HG02870 (cell line): ENCODE measurements at regions not wholly inside any gene's neighbourhood (a gene's known extent, or its start where the extent isn't known, plus 50 kb on each side); places are given as distances from the start of the nearest gene placed in this dataset.
"Not testable (repeated sequence)": the region's sequence is repeated elsewhere in the genome, so short reads cannot be mapped to it uniquely, and the experiment has no call there.

Source experiments
- ATAC-seq: cut with Tn5 transposase; IDR thresholded peaks from one replicate; pipeline ENCODE4 v1.9.1; 2021; ENCODE audit warnings: mild to moderate bottlenecking, moderate library complexity; ENCODE audit not compliant: unreplicated experiment

- no peak for ATAC-seq
Observed at GRCh38 chr4:178010596-178010995, 568.4 kb upstream of the AGA start.

DNA sequence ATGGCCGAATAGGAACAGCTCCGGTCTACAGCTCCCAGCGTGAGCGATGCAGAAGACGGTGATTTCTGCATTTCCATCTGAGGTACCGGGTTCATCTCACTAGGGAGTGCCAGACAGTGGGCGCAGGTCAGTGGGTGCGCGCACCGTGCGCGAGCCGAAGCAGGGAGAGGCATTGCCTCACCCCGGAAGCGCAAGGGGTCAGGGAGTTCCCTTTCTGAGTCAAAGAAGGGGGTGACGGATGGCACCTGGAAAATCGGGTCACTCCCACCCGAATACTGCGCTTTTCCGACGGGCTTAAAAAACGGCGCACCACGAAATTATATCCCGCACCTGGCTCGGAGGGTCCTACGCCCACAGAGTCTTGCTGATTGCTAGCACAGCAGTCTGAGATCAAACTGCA lies 572.8 kb upstream of the AGA start:
- not testable (repeated sequence) for ATAC-seq

- ATAC-seq: no peak
Observed at GRCh38 chr4:178026999-178027398, 584.8 kb upstream of the AGA start.

DNA sequence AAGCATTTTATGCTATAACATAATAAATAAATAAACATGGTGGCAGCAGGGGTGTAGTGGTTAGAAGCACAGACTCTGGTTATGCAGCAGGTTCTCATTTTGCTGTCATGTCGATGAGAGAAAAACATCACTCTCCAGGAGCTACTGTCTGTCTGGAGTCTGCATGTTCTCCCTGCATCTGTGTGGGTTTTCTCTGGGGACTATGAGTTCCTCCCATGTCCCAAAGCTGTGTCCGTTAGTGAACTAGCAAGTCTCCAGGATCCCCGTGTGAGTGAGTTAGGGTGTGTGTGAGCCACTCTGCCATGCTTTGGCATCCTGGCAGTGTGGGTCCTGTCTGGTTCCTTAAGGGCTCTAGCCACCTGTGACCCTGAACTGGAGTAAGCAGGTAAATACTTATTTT lies 585.6 kb upstream of the AGA start:
- no peak for ATAC-seq

- no peak for ATAC-seq
Observed at GRCh38 chr4:178028481-178028880, 586.2 kb upstream of the AGA start.

- ATAC-seq: no peak
Observed at GRCh38 chr4:178037459-178038214, 595.4 kb upstream of the AGA start.

- ATAC-seq: no peak
Observed at GRCh38 chr4:178056996-178057395, 614.8 kb upstream of the AGA start.

- no peak for ATAC-seq
Observed at GRCh38 chr4:178063568-178063967, 621.3 kb upstream of the AGA start.

DNA sequence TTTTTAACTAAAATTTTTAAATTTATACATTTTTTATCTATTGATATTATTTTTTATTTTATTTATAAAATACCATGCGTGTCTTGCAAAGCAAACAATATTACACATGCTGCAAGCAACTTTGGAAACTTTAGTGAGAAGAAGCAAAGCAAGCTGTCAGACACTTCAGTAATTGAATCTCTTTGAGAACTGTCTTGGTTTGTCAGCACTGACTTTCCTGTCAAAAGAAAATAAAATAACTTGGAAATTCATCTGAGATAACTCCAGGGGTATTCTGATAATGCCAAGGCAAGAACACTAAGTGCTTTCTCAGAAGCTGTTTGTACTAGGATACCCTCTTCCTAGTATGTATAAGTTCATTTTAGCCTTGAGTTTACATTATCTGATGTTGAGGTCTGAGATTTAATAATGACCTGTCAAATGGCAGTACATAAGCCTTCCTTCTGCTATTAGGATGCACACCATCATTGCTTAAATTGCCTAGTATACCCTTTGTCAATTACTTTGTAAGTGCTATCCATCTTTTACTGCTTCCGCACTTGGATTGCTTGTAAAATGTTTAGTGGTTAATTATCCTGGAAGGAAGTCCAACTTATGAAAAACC lies 624.2 kb upstream of the AGA start:
- ATAC-seq: no peak

- ATAC-seq: no peak
Observed at GRCh38 chr4:178068136-178068535, 625.9 kb upstream of the AGA start.

DNA sequence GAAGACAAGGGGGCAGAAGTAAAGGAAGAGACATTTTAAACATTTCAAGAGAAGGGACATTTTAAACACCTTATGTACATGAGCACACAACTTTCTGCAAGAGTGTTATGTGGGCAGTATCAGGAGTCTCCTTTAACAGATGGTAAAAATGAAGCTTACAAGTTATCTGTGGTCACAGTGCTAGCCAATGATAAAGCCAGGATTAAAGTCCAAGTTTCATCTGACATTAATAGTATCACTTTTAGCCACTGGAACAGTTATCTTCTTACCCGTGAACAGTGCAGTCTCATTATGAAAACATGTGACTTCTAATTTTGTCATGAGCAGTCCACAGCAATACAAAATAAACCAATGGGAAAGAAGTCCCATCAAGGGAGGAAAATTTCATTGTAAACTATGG lies 627.9 kb upstream of the AGA start:
- no peak for ATAC-seq

GRCh38 chr4:178080312-178080711 lies 638.1 kb upstream of the AGA start:
- no peak for ATAC-seq

GRCh38 chr4:178081176-178081575 lies 638.9 kb upstream of the AGA start:
- ATAC-seq: no peak

GRCh38 chr4:178081896-178082295 lies 639.7 kb upstream of the AGA start:
- no peak for ATAC-seq

GRCh38 chr4:178082906-178083305 lies 640.7 kb upstream of the AGA start:
- no peak for ATAC-seq

DNA sequence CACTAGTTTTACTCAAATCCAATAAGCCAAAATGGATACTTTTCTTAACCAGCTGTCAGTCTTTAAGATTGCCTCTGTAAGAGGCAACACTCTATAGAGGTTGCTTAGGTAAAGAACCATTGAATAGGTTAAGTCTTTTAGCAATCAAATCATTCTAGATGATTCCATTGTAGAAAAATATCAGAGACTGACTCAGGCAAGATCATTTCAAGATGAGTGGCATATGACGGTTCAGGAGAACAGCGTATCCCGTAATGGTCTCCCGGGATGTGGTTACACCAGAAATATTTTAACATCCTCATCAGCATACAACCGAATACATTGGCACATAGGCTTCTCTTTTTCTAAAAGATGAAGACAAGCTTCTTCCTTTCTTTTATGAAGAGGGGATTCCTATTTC lies 641.7 kb upstream of the AGA start:
- no peak for ATAC-seq

DNA sequence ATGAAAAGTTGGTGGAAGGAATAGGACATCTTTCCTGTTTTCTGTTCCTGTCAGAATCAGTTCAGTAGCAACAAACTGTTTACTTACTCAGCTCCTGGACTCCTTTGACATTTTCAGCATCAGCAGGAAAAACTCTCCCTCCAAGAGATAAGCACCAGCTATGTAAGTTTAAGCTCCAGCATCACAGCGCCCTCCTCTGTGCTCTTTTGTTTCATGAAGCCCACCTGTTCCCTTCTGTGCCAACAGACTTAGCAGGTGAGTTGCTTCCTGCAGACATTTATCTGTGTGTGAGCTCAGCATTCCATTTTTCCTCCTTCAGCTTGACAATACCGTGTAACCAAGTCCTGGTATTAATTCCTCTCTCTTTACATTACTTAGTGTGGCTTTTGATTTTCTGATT lies 644.1 kb upstream of the AGA start:
- no peak for ATAC-seq

DNA sequence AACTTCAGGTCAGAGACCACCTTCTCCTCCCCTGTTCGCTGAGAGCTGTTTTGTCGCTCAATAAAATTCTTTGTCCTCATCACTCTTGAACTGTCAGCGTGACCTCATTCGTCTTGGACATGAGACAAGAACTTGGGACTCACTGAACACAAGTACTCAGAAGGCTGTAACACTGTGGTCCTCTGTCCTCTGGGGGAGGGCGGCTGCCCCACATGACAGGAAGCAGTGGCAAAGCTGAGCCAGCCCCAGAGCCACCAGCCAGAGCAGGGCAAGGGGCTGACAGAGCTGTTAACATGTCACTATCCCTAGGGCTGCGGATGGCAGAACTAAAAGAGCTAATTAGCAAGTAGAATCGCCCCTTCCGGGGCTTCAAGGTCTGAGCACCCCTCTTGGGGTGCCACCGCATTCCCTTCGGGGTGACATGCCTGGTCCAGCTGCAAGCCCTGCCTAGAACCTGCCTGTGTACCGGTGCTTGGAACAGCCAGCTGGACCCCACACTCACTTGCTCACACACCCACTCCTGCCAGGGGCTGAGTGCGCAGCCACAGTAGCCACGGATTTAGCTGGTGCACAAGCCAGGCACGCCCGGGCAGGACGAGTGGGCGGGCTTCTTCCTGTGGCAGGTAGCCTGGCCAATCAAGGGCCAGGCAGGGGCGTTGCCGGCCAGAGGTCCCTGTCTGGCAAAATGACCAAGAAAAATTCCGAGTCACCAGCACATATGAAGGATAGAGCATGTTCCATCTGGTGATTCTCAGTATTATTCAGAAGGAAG lies 648.6 kb upstream of the AGA start:
- ATAC-seq: no peak

- no peak for ATAC-seq
Observed at GRCh38 chr4:178102139-178102538, 659.9 kb upstream of the AGA start.

- ATAC-seq: no peak
Observed at GRCh38 chr4:178105242-178105641, 663.0 kb upstream of the AGA start.

DNA sequence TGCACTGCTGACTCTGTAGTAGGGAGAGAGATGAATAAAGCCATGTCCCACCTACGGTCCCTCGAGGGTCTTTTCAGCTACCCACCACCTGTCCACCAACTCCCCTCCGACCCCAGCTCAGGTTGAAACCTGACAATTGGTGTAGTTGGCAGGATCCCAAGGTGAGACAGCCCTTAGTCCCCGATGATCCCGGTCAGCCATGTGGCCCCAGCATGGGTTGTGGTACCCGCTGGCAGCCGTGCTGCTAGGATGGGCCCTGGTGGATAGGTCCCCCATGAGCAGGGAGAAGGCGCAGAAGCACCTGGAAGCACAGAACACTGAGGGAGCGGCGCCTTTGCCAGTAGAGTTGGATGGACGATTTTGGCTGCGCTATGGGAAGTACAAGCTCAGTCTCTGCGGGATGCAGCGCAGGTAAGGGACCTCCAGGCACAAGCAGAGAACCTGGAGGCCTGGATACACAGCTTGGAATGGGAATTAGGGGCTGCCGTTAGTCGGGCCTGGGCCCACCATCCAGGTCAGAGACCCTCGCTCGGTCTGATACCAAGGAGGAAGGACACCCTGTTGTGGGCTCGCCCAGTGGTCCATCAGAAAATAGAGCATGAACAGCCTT lies 694.6 kb upstream of the AGA start:
- no peak for ATAC-seq
